WI38 (cell line): ENCODE measurements at regions not wholly inside any gene's neighbourhood (a gene's known extent, or its start where the extent isn't known, plus 50 kb on each side); places are given as distances from the start of the nearest gene placed in this dataset.
"Not testable (repeated sequence)": the region's sequence is repeated elsewhere in the genome, so short reads cannot be mapped to it uniquely, and the experiment has no call there.

Experiments used
- H3K4me3 ChIP-seq: 2 replicates; pipeline ENCODE4 v1.5.1; 2011; ENCODE audit warnings: low read depth, mild to moderate bottlenecking, control low read depth, low read length
- TF ChIP-seq, protein P1 (sequence below): IDR thresholded peaks from 2 replicates; pipeline ENCODE4 v1.5.1; 2012; ENCODE audit warnings: low read depth, mild to moderate bottlenecking, control low read depth, low read length

DNA sequence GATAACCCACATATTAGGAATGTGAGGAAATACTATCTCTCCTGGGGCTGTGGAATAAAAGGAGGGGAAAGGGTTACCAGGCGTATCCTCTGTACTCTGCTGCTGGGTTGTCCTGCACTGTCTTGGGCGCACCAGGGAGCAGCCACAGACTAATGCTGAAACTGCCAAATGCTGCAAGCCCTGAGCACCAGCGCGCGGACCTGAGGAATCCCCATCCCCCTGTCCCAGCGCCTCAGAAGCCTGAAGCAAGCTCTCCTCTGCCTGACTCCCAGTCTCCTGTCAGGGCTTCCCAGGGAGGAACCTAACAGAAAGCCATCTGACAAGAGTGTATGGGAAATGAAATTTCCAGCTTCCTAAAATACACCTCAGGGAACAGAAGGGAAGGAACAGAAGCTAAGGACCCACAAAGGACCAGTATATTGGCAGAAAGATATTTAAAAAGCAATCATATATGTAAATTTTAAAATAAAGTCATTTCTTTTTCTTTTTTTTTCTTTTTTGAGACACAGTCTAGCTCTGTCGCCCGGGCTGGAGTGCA is 158.3 kb upstream of the C2CD4B start:
- H3K4me3 ChIP-seq = no peak overlapping the region
- TF ChIP-seq, protein P1, sequence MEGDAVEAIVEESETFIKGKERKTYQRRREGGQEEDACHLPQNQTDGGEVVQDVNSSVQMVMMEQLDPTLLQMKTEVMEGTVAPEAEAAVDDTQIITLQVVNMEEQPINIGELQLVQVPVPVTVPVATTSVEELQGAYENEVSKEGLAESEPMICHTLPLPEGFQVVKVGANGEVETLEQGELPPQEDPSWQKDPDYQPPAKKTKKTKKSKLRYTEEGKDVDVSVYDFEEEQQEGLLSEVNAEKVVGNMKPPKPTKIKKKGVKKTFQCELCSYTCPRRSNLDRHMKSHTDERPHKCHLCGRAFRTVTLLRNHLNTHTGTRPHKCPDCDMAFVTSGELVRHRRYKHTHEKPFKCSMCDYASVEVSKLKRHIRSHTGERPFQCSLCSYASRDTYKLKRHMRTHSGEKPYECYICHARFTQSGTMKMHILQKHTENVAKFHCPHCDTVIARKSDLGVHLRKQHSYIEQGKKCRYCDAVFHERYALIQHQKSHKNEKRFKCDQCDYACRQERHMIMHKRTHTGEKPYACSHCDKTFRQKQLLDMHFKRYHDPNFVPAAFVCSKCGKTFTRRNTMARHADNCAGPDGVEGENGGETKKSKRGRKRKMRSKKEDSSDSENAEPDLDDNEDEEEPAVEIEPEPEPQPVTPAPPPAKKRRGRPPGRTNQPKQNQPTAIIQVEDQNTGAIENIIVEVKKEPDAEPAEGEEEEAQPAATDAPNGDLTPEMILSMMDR = no peak

GRCh38 chr15:62324382-62324781 is 159.3 kb upstream of the C2CD4B start:
- H3K4me3 ChIP-seq = no peak overlapping the region
- TF ChIP-seq, protein P1 = no peak

- TF ChIP-seq, protein P1 = no peak
- no peak overlapping the region for H3K4me3 ChIP-seq
These were observed 160.5 kb upstream of the C2CD4B start for GRCh38 chr15:62325597-62325996.

GRCh38 chr15:62326460-62327011 is 161.5 kb upstream of the C2CD4B start:
- TF ChIP-seq, protein P1 = no peak
- H3K4me3 ChIP-seq = no peak overlapping the region

GRCh38 chr15:62327406-62327805 is 162.3 kb upstream of the C2CD4B start:
- TF ChIP-seq, protein P1 = no peak
- no peak overlapping the region for H3K4me3 ChIP-seq

DNA sequence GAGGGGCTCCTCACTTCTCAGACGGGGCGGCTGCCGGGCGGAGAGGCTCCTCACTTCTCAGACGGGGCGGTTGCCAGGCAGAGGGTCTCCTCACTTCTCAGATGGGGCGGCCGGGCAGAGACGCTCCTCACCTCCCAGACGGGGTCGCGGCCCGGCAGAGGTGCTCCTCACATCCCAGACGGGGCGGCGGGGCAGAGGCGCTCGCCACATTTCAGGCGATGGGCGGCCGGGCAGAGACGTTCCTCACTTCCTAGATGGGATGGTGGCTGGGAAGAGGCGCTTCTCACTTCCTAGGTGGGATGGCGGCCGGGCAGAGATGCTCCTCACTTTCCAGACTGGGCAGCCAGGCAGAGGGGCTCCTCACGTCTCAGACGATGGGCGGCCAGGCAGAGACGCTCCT is 167.4 kb upstream of the C2CD4B start:
- not testable (repeated sequence) for H3K4me3 ChIP-seq

DNA sequence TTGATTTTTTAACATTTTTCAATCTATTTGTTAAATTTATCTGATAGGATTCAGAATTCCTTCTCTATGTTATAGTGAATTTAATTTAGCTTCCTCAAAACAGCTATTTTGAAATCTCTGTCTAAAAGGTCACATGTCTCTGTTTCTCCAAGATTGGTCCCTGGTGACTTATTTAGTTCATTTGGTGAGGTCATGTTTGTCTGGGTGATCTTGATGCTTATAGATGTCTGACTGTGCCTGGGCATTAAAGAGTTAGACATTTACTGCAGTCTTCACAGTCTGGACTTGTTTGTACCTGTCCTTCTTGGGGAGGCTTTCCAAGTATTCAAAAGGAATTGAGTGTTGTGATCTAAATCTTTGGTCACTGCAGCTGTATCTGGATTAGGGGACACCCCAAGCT is 169.5 kb upstream of the C2CD4B start:
- no peak overlapping the region for H3K4me3 ChIP-seq
- TF ChIP-seq, protein P1 = no peak

DNA sequence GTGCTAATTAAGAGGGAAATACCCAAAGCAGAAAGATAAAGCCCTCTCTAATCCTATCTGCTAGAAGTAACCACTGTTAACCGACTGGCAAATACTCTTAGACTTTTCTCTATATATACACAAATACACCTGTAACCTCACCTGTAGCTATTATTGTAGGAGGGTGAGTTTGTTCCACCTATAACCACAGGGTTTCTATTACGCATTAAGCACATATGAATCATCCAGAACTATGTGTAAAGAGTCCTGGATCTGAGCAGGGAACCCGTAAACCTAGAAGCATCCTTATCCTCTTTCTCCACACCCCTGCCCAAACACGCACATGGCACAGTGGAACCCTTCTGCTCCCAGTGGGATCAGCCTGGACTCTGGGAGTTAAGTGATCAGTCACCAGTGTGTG is 172.8 kb upstream of the C2CD4B start:
- TF ChIP-seq, protein P1 = no peak
- no peak overlapping the region for H3K4me3 ChIP-seq
